ENCODE measurements at regions not wholly inside any gene's neighbourhood (a gene's known extent, or its start where the extent isn't known, plus 50 kb on each side); places are given as distances from the start of the nearest gene placed in this dataset.
A peak's percentile ranks its signal among the peaks of the same experiment; 100 is the strongest.

DNA sequence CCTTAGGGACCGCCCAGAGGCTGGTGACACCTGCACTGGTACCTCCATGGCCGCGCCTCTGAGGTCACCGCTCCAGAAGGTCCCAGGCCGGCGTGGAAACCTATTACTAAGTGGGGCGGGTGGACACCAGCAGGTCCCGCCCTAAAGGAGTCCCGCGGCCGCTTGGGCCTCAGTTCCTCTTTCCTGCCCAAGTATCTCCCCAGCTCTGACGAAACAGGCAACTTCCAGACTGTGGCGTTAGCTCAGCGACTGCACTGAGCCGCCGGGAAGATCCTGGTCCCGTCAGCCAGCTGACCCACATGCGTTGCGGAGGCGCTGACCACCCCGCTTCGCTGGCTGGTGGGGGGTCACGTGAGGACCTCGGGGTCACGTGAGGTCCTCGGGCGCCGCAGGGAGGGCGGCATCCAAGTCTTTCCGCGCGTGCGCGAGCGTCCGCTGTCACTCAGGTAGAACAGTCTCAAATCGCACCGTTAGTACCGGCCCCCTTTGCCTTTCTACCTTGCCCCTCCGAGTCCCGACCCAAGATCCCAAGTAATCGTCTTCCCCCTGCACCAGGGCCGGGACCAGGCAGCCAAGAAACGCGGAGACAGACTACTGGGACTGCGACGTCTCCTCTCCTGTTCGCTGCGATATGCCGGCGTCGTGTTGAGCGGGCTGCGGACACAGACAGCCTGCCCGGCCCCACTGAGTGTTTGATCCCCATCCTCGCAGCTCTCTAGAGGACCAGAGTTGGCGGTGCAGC is 53.7 kb upstream of the KDM4C start:
- DNase-seq, result peak; percentile 62

DNA sequence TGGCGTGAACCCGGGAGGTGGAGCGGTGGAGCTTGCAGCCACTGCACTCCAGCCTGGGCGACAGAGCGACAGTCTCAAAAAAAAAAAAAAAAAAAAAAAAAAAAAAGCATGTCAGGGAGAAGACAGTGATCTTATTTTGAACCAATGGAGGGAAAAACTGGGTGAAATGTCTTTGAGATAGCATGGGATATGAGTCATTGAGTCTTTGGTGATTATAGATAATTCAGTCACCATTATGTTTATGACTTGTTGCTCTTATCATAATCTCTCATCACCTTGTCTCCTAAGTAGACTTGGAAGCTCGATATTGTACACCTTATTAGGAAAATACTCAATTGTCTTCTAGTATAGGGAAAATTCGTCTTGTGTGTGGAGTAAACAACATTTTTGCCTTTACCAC is 55.1 kb upstream of the KDM4C start:
- DNase-seq, result no peak

DNA sequence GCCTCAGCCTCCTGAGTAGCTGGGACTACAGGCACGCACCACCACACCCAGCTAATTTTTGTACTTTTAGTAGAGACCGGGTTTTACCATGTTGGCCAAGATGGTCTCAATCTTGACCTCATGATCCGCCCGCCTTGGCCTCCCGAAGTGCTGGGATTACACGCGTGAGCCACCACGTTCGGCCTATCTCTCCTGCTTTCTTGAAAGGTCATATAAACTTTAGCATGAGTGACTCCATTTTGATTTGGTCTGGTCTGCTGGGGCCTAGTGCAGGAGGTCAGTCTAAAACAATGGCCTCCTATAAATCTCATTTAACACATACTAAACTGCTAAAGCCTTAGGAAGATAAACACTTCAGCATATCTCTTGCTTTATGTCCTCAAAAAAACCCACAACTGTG is 50.6 kb upstream of the GLDC start:
- no peak for DNase-seq

DNA sequence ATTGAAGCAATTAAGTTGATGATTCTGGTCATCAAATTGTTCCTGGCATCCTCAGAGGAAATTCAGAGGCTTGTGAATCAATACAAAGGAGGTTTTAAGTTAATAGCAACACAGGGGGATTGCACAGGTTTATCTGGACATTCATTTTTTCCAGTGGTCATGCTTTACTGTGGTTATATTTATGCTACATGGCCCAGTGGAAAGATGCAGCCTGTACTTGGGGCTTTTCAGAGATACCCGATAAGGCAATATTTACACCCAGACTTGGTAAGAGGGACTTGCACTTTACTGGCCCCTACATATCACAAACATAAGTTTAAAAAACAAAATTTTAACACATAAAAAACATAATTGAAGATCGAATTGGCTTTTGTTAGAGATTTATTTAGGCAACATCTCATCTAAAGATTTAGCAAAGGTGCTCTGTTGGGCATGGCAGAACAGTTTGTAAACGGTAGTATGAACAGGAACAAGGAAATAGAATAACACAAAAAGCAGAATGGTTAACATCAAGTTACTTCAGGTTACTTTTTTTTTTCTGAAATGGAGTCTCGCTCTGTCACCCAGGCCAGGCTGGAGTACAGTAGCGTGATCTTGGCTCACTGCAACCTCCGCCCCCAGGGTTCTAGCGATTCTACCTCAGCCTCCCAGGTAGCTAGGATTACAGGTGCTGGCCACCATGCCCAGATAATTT is 49.7 kb upstream of the GLDC start:
- no peak for DNase-seq

Measured in NCI-H748 treated with DMSO at 0.1 percent for 48 hours (cell line).